ENCODE measurements at regions not wholly inside any gene's neighbourhood (a gene's known extent, or its start where the extent isn't known, plus 50 kb on each side); places are given as distances from the start of the nearest gene placed in this dataset.
A peak's percentile ranks its signal among the peaks of the same experiment; 100 is the strongest.

DNA sequence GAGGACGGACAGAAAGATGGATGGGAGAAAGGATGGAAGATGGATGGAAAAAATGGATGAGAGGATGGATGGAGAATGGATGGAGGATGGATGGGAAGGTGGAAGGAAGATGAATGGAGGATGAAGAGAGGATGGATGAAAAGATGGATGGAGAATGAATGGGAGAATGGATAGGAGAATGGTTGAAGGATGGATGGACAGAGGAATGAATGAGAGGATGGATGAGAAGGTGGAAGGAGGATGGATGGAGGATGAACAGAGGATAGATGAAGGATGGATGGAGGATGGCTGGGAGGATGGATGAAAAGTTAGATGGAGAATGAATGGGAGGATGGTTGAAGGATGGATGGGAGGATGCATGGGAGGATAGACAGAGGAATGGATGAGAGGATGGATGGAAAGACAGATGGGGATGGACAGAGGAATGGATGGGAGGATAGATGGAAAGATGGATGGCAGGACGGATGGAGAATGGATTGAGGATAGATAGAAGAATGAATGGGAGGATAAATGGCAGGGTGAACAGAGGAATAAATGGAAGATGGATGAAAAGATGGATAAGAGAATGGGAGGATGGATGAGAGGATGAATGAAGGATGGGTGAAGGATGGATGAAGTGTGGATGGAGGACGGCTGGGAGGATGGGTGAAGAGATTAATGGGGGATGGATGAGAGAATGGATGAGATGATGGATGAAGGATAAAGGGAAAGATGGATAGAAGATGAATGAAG, 217.7 kb upstream of the IER5L start:
- no peak for DNase-seq

DNA sequence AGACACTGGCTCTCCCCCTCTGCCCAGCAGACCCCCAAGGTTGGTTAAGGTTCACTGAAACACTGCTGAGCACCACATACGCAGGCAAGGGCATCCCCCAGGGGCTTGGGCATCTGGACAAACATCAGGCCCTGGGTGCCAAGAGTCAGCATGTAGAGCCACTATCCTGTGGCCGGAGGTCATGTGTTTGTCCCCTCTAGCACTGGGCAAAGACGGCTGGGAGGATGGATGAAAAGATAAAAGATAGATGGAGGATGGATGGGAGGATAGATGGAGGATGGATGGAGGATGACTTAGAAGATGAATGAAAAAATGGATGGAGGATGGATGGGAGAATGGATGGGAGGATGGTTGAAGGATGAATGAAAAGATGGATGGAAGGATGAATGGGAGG, 216.8 kb upstream of the IER5L start:
- DNase-seq = no peak

DNA sequence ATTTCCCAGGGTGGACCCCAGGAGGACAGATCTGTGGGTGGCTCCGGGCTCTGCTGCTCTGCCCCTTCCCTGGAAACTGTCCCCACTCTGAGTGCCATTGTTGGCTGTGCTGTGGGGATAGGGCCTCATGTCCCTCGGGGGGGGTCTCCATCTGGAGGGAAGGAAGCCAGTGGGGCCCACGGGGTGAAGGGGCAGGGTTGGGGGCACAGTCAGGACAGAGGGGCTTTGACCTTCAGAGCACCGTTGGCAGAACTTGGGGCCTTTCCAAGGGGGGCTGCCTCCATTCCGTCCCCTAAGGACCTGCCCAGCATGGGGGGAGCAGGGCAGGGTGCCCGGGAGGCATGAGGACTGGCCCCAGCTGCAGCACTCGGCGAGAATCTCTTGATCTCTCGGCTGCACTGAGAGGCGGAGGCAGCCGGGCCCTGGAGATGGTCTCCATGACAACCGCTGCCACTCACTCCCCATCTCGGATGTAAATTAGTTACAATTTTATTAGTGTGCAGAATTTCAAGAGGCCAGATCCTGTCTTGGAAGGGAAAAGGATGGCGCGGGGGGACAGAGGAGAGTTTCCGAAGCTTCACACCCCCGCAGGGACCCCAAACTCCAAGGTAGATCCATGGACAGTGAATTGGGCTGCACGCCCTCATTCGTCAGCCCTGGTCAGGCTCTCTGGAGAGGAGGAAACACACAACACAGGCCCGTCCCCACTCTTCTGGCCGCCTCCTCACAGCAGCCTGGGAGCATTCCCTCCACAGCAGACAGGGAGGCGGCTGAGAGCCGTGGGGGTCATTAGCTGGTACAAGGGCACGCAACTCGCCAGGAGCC, 216.2 kb upstream of the IER5L start:
- peak; percentile 20 for DNase-seq

GRCh38 chr9:129393064-129393463, 215.0 kb upstream of the IER5L start:
- DNase-seq = no peak

DNA sequence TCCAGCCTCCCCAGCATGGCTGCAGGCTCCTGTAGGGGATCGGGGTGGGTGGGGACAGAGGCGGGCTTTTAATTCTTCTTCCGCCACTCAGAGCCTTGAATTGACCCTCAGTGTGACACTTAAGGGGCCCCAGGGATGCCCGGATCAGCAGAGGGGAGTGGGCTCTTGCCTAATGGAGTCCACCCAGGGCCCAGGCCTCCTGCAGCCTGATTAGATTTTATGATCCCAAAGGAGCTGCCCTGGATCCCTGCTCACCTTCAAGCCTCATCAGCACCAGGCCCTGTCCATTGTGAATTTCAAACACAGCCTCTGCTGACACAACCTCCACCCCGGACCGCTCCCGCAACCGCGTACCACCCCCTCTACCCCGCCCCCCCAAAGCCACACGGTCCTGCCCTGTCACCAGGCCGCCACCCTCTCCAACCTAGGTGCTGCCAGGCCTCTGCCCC, 214.1 kb upstream of the IER5L start:
- DNase-seq = no peak

DNA sequence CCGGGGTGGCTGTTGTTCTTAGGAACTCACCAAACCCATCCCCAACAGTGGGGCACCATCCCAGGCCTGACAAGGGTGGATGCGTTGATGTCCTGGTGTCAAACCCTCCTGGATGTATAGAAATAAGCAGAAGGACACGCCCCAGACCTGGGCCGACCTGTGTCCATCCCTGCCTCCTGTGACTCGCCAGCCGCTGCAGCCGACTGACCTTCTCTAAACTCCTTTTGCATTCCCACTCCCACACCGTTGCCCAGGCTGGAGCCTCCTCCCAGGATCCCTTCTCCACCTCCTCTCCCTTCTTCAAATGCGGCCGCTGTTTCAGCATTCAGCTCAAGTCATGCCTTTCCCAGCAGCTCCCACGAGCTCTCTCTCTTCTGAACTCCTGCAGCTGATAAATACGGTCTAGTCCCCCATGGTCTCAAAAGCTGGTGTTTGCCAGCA, 213.2 kb upstream of the IER5L start:
- DNase-seq = no peak

DNA sequence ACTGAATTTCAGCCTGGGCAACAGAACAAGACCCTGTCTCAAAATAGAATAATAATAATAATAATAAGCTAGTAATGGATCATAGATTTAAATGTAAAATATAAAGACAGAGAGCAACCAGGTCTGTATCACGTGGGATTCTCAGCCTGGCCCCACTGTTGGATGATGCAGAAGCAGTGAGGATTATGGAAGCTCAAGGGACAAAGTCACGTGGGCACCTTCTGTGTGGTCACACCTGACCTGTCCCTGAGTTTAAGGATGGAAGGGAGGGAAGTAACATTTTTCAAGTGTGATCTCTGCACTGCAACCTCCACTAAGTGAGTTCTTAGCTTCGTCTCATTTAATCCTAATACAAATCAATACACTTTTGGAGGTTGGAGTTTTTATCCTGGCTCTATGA, 212.5 kb upstream of the IER5L start:
- no peak for DNase-seq

- DNase-seq = no peak
Measured at GRCh38 chr9:129387822-129388221, 209.8 kb upstream of the IER5L start.

GRCh38 chr9:129386812-129387177, 208.7 kb upstream of the IER5L start:
- no peak for DNase-seq

DNA sequence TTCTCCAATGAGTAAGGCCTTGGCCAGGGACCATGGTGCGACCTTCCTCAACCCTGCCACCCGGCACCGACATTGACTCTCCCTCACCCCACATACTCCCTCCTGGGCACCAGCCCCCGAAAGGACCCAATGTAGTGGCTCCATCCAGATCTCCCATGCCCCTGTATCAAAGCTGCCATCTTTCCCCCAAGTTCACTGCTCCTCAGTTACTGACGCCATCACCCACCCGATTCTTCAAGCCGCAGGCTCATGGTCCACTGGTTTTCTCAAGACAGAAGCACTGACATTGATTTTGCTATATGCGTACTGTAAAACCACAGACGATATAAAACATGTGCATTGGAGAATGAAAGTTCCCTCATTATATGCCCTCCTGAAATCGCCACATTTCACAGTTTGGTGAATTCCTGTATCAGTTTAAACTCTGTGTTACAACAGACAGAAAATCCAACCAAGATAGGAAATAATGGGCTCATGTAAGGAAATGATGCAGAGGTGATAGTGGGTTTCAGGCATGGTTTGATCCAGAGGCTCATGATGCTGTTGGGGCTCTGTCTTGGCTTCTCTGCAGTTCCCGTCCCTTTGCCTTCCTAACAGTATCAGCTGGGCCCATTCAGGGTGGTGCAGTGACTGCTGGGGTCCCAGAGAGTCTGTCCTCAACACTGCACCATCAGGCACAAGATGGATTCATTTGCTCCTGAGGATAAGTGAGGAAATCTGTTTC, 207.3 kb upstream of the IER5L start:
- no peak for DNase-seq

GRCh38 chr9:129384491-129385210, 206.6 kb upstream of the IER5L start:
- DNase-seq = no peak

DNA sequence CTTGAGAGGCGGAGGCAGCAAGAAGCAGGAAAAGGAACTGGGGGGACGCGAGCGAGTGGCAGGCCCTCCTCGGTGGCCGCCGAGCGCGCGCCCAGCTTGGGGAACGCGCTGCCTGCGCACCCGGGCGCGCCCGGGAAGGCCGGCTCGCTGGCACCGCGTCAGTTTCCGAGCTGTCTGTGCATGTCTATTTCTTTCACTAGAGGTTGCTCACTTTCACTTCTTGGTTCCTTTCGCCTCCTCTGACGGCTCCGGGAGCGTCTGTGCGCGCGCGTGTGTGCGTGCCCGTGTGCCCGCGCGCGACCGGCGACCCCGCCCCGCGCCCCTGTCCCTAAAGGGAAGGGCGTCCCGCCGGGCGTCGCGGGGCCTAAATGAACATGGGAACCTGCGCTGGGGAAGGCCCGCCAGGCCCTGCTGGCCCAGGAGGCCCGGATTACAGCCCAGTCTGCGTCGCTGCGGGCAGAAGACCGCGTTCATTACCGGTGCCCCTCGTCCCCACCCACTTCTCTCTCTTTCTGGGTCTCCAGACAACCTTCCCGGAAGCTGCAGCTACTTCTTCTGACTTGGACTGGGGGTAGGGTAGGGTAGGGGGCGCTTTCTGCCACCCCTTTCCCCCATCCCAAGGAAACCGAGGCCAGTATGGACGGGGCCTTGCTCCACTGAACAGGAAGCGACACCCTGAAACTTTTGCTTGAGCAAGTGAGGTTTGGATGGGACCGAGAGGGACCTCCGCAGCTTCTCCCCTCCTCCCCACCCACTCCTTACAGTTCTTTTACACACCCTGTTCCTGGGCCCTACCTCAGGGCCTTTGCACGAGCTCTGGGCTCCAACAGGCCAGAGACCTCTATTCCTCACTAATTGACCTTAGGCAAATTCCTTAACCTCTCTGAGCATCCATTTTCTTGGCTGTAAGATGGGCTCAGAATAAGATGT, 205.8 kb upstream of the IER5L start:
- DNase-seq = no peak

DNA sequence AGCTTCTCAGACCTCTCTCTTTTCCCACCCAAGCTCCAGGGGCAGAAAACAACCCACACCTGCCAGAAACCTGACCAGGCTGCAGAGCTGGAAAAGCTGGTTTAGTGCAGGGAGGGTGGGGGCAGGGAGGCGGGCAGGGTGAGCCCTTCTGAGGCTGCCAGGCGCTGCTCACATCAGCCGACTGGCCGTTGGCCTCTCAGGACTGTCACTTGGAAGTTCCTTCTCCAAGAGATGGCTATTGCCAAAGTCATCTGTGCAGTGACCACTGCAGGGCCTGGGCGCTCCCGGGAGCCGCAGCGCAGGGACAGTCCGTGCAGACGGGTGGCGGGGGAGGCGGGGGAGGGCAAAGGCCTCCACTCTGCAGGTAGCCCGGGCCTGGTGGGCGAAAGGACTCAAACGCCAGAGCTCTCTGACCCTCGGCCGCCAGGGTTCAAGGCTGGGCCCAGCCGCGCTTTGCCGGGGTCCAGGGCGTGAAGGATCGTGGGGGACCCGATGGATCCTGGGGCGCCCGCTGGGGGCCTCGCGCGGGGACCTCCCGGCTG, 205.0 kb upstream of the IER5L start:
- no peak for DNase-seq

GRCh38 chr9:129382281-129383018, 204.4 kb upstream of the IER5L start:
- no peak for DNase-seq

GRCh38 chr9:129381481-129381957, 203.5 kb upstream of the IER5L start:
- no peak for DNase-seq

- DNase-seq = no peak
Measured at GRCh38 chr9:129380961-129381401, 202.9 kb upstream of the IER5L start.

- DNase-seq = no peak
Measured at GRCh38 chr9:129379886-129380285, 201.8 kb upstream of the IER5L start.

DNA sequence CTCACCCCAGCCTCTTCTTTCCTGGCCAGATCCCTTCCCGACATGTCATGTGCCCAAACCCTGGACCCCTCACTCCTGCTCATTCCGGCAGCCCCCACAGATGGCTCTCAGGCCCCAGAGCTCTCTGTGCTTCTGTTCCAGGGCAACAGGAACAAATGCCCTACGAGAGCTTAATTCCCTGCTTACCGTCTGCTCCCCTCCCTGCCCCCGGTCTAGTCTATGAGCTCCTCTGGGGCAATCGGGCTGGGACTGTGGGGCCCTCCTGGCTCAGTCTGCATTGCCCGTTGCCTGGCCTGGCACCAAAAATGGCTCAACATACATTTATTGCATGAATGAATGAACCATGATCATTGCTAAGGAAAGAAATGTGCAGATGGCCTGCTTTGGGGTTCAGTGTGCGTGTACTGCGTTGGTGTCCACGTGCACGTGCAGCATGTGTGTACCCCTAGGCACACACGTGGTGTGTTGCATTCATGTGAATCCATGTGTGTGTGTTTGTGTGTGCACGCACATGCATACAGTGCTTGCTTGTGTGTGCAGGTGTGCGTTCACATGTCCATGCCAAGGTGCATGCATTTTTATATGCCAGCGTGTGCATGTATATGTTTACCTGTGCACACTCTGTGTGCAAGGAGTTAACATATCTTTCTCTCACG, 201.2 kb upstream of the IER5L start:
- DNase-seq = no peak

GRCh38 chr9:129377931-129378661, 200.0 kb upstream of the IER5L start:
- no peak for DNase-seq

Measured in NCI-H2227 treated with DMSO at 0.1 percent for 48 hours (cell line).